ENCODE measurements at regions not wholly inside any gene's neighbourhood (a gene's known extent, or its start where the extent isn't known, plus 50 kb on each side); places are given as distances from the start of the nearest gene placed in this dataset.

DNA sequence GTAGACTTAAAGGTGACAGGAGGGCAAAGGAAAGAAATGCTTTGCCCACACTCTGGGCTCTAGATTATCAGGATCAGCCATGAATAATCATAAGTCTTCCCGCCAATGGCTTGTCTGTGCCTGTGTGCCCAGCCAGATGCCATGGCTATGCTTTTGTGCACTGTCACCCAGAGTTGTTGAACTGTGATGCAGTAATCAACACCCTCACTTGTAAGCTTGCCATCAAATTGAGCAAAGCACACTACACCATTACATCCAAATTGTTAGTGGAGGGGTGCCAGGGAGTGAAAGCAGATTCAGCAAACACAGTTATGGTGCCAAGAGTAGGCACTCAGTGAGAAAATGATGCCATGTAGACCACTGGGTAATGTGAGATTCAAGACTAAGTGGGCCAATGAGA, 845.3 kb upstream of the MIR17HG start:
- TF ChIP-seq CTCF (conservative IDR thresholded peaks at IDR 0.05) (no peak), EZH2 (IDR thresholded peaks at IDR 0.05; ENCODE audit: low read depth) (no peak)
